Erythroblast (primary cell): ENCODE measurements at regions not wholly inside any gene's neighbourhood (a gene's known extent, or its start where the extent isn't known, plus 50 kb on each side); places are given as distances from the start of the nearest gene placed in this dataset.

Experiments used
- GATA1 ChIP-seq: IDR thresholded peaks from 2 replicates; pipeline ENCODE4 v1.6.1; 2011; ENCODE audit warnings: low read depth, mild to moderate bottlenecking, control low read depth, low read length, moderate library complexity
- POLR2A ChIP-seq: IDR thresholded peaks from 2 replicates; pipeline ENCODE4 v1.6.1; 2011; ENCODE audit warnings: mild to moderate bottlenecking, low read length

DNA sequence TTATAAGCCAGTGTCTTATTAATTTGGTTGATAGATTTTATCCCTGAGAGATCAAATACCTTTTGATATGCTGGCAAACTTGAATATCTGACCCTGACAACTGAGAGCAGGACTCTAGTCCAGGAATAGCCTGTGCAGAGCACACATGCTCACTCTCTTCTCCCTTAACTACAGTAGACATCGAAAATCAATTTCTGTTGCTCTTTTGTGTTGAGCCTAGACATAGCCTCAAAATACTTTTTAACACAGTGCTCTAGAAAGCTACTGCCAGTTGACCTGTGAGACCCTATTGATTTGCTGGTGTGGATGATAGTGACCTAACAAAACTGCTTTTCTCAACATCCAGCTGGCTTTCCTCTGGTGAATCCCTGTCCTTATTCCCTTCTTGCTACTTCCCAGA lies 86.4 kb upstream of the ANKRD28 start:
- TF ChIP-seq POLR2A (no peak), GATA1 (no peak)
